ENCODE measurements at regions not wholly inside any gene's neighbourhood (a gene's known extent, or its start where the extent isn't known, plus 50 kb on each side); places are given as distances from the start of the nearest gene placed in this dataset.

GRCh38 chr9:82466616-82467260 lies 478.2 kb downstream of the SPATA31D1 start:
- Mint-ChIP-seq H3K4me1 (ENCODE audit: unreplicated experiment) (no peaks in the 10 kb centered on the region), H3K27ac (ENCODE audit: unreplicated experiment) (no peak overlapping the region), H3K4me3 (ENCODE audit: unreplicated experiment) (no peak overlapping the region), H3K36me3 (ENCODE audit: low read depth, unreplicated experiment) (no peaks in the 10 kb centered on the region), H3K9me3 (ENCODE audit: unreplicated experiment) (no peaks in the 10 kb centered on the region), H3K27me3 (ENCODE audit: unreplicated experiment) (no peaks in the 10 kb centered on the region)
- TF ChIP-seq, protein P1, sequence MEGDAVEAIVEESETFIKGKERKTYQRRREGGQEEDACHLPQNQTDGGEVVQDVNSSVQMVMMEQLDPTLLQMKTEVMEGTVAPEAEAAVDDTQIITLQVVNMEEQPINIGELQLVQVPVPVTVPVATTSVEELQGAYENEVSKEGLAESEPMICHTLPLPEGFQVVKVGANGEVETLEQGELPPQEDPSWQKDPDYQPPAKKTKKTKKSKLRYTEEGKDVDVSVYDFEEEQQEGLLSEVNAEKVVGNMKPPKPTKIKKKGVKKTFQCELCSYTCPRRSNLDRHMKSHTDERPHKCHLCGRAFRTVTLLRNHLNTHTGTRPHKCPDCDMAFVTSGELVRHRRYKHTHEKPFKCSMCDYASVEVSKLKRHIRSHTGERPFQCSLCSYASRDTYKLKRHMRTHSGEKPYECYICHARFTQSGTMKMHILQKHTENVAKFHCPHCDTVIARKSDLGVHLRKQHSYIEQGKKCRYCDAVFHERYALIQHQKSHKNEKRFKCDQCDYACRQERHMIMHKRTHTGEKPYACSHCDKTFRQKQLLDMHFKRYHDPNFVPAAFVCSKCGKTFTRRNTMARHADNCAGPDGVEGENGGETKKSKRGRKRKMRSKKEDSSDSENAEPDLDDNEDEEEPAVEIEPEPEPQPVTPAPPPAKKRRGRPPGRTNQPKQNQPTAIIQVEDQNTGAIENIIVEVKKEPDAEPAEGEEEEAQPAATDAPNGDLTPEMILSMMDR (IDR thresholded peaks at IDR 0.05; ENCODE audit: unreplicated experiment) = peak; percentile 52
- DNase-seq (ENCODE audit: low spot score) = peak; percentile 67

GRCh38 chr9:82467436-82467835 lies 478.9 kb downstream of the SPATA31D1 start:
- Mint-ChIP-seq H3K27ac (ENCODE audit: unreplicated experiment) (no peak overlapping the region), H3K4me3 (ENCODE audit: unreplicated experiment) (no peak overlapping the region), H3K36me3 (ENCODE audit: low read depth, unreplicated experiment) (no peaks in the 10 kb centered on the region), H3K9me3 (ENCODE audit: unreplicated experiment) (no peaks in the 10 kb centered on the region), H3K4me1 (ENCODE audit: unreplicated experiment) (no peaks in the 10 kb centered on the region), H3K27me3 (ENCODE audit: unreplicated experiment) (no peaks in the 10 kb centered on the region)
- no peak for DNase-seq (ENCODE audit: low spot score)
- TF ChIP-seq, protein P1 (IDR thresholded peaks at IDR 0.05; ENCODE audit: unreplicated experiment) = no peak

- no peaks in the 10 kb centered on the region for H3K9me3 Mint-ChIP-seq (ENCODE audit: unreplicated experiment)
- no peaks in the 10 kb centered on the region for H3K4me1 Mint-ChIP-seq (ENCODE audit: unreplicated experiment)
- no peak overlapping the region for H3K27ac Mint-ChIP-seq (ENCODE audit: unreplicated experiment)
- TF ChIP-seq, protein P1 (IDR thresholded peaks at IDR 0.05; ENCODE audit: unreplicated experiment) = no peak
- DNase-seq (ENCODE audit: low spot score) = no peak
- no peaks in the 10 kb centered on the region for H3K36me3 Mint-ChIP-seq (ENCODE audit: low read depth, unreplicated experiment)
- H3K27me3 Mint-ChIP-seq (ENCODE audit: unreplicated experiment) = no peaks in the 10 kb centered on the region
- H3K4me3 Mint-ChIP-seq (ENCODE audit: unreplicated experiment) = no peak overlapping the region
Measured at GRCh38 chr9:82474235-82474634, 485.7 kb downstream of the SPATA31D1 start.

DNA sequence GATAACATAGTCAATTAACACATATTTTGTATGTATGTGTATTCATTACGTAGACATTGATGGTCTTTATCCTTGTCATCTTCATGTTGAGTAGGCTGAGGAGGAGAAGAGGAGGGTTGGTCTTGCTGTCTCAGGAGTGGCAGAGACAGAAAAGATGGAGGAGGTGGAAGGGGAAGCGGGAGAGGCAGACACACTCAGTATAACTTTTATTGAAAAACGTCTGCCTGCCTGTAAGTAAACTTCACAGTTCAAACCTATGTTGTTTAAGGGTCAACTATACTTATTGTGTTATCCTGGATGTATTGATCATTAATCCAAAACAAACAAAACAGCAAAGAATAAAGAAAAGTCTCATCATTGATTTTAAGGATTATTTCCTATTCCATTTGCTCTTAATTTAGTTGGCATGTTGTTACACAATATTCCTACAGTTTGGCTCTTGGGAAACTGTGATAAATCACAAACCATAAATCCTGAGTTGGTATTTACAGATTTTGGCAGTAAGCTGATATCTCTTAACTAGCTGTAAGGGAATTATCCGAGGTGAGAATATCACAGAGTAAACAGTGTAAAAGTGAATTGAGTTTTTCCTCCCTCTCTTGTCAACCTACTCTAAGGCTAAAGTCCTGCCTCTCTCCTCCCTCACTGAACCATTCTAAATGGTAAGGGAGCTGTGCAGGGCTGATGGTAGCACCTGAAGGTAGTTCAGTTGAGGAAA lies 487.2 kb downstream of the SPATA31D1 start:
- H3K27me3 Mint-ChIP-seq (ENCODE audit: unreplicated experiment) = no peaks in the 10 kb centered on the region
- TF ChIP-seq, protein P1 (IDR thresholded peaks at IDR 0.05; ENCODE audit: unreplicated experiment) = no peak
- H3K9me3 Mint-ChIP-seq (ENCODE audit: unreplicated experiment) = no peaks in the 10 kb centered on the region

DNA sequence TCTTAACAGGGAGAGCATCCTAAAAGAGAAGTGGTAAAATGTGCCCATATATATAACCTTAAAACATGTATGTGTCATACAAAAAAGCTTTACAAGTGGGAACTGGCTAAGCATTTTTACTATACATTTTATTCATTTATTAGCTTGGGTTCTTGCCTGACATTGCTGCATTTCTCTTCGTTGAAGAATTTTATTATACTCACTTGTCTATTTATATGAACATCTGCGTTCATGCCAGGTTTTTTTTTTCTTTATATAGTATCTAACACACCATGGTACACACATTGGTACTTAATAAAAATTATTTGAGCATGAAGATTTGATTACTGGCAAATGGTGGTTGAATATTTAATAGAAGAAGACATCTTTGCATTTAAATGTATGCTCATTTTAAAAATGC lies 492.3 kb downstream of the SPATA31D1 start:
- TF ChIP-seq, protein P1 (IDR thresholded peaks at IDR 0.05; ENCODE audit: unreplicated experiment) = no peak
- Mint-ChIP-seq H3K27ac (ENCODE audit: unreplicated experiment) (no peak overlapping the region), H3K27me3 (ENCODE audit: unreplicated experiment) (peaks cover 4% of the 10 kb centered on the region), H3K36me3 (ENCODE audit: low read depth, unreplicated experiment) (no peaks in the 10 kb centered on the region), H3K4me1 (ENCODE audit: unreplicated experiment) (peaks cover 17% of the 10 kb centered on the region), H3K4me3 (ENCODE audit: unreplicated experiment) (no peak overlapping the region), H3K9me3 (ENCODE audit: unreplicated experiment) (no peaks in the 10 kb centered on the region)
- no peak for DNase-seq (ENCODE audit: low spot score)

More for the DNA sequence above, 487.2 kb downstream of the SPATA31D1 start:
- no peaks in the 10 kb centered on the region for H3K36me3 Mint-ChIP-seq (ENCODE audit: low read depth, unreplicated experiment)
- H3K4me3 Mint-ChIP-seq (ENCODE audit: unreplicated experiment) = no peak overlapping the region
- no peak overlapping the region for H3K27ac Mint-ChIP-seq (ENCODE audit: unreplicated experiment)
- DNase-seq (ENCODE audit: low spot score) = no peak
- H3K4me1 Mint-ChIP-seq (ENCODE audit: unreplicated experiment) = no peaks in the 10 kb centered on the region

Measured in endothelial cell (in vitro differentiated cells).